HG03095 (cell line): ENCODE measurements at regions not wholly inside any gene's neighbourhood (a gene's known extent, or its start where the extent isn't known, plus 50 kb on each side); places are given as distances from the start of the nearest gene placed in this dataset.
"Not testable (repeated sequence)": the region's sequence is repeated elsewhere in the genome, so short reads cannot be mapped to it uniquely, and the experiment has no call there.

Experiments
- ATAC-seq: cut with Tn5 transposase; IDR thresholded peaks from one replicate; pipeline ENCODE4 v1.9.1; 2021; ENCODE audit warnings: moderate library complexity; ENCODE audit not compliant: unreplicated experiment

DNA sequence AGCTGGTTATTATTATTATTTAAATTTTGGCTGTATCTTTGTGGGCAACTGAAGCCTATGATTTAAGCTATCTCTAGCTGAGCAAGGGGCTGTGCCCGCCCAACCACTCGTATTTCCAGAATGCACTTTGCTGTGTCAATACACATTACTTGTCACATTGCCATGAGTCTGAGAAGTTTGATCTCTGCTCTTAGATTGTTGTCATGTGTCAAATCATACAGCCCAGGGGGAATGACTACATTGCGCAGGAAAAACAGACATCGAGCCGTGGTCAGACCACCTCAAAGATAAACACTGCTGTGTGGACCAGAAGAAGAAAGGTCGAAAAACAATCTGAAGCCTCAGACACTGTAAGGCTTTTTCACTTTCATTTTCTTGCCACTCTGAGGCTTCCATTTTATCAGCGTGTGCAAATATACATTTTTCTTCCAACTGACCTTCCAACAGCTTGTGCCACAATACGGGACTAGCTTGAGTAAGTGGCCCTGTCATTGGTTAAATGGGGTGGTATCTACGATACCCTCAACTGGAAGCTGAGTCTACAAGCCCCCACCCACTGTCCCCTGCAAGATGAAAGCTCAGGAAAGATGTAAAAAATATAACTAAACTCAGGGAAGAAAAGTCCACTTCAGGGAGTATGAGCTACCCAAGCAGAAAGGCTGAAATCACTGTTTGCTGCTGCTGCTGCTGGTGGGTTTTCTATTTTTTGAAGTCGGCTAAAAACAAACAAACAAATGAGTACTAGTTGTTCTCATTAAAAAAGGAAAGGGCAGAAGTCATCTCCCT, 603.0 kb downstream of the BNC2 start:
- no peak for ATAC-seq

DNA sequence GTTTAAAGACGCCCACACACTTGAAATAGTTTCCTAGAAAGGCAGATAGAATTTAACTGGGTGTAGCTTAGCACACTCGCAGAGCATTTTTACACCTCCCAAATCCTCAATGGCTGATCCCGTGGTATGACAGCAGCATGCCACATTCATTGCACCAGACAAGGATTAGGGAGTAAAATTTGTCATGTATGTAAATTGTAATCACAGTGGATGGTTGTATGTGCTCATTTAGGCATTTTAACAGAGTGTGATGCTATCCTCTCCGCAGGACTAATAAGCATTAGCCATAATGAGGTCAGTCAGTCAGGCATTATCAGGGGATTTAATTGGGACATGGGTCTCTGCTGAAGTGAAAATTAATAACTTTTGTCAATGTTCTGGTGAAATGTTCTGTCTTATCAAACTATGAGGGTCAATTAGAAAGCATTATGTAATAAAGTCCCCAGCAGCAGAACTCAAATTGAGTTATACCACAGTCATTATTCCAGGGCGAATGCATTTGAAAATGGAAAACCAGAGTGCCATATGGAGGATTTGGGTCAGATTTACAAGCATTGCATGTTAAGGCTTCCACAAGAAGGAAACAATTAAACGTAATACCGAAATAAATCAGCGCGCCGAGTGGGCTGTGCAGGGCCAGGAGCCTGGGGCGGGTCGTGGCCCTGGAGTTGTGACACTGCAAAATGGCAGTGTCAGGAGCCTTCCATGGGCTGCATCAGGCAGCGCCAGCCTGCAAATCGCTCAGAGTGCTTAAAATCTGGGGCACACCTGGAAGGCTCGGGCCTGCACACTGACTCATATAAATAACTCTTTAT, 602.2 kb downstream of the BNC2 start:
- no peak for ATAC-seq

DNA sequence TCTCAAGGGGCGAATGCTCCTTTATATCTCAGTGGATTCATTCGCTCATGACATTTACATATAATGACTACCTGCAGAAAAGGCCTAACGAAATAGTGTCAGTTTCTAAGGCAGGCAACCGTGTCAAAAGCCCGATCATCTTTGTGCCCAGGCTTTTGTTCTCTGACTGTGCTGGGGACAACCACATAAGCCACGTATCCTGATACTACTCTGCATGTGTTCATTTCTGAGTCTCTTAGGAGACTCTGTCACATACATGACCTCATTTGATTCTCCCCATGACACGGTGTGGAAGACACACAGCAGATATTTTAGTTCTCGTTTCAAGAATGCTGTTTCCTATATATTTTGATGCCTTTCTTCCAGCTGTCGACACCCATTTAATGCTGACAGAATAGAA, 598.5 kb downstream of the BNC2 start:
- no peak for ATAC-seq

DNA sequence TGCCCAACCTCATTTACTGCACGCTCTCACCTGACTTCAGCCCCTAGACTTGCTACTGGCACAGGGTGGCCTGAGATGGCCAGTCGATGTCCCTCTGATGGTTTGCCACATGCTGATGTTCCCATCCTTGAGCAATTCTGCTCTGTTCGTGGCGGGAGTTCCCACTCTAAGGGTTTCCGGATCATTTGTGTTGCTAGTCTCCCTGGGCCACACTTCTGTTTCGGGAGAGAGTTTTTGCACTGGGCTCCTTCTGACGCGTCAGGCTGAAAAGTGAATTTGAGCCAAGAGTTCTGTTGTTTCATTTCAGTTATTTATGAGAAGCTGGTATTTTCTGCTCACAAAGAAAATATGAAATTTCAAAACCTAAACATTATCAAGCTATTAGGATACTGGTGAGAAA, 597.7 kb downstream of the BNC2 start:
- ATAC-seq: no peak

DNA sequence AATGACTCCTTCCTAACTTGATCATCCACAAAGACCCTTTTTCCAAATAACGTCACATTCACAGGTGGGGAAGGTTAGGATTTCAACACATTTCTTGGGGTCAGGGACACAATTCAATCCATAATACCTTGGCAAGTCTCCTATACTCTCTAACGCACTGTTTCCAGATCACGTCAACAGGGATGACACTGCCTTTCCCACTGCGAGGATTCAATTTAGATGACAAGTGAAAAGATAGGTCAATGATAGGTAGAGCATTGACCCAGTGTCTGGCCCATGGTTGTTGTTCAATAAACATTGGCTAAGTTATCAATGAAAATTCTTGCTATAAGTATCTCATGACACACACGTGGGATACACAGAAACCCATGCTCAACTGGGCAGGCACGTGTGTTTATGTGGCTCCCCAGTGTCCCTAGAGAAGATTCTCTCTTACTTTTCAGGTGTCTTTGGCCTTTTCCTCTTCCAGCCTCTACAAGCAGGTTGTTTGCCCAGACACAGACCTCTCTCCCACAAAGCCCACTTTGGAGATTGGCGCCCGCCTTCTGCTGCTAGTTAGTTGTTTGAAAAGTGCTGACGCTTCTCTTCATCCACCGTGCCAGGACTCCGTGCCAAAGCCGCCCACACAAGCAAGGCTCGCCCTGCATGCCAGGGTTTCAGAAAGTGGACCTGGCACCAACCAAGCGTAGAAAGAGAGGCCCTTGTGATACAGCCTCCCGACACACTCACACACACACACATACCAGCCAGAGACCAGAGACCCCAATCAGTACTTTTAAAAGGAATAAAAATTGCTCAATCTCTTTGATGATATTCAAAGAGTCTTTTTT, 594.5 kb downstream of the BNC2 start:
- no peak for ATAC-seq

DNA sequence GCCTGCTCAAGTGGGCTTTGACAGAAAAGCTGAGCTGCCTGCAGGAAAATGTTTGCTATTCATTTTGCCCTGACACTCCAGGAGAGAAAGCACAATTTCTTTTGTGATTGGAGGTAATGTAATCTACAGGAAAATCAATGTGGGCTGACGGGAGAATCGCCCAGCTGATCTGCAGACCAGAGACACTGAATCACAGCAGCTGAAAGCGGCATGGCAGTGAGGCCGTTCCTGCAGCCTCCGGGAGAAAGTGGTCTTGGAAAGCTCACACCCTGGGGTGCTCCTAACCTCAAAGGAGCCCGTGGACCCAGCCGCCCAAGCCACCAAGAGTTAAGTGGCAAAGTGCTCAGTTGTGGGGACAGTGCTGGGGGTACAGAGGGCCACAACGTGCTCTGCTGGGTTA, 593.6 kb downstream of the BNC2 start:
- no peak for ATAC-seq

DNA sequence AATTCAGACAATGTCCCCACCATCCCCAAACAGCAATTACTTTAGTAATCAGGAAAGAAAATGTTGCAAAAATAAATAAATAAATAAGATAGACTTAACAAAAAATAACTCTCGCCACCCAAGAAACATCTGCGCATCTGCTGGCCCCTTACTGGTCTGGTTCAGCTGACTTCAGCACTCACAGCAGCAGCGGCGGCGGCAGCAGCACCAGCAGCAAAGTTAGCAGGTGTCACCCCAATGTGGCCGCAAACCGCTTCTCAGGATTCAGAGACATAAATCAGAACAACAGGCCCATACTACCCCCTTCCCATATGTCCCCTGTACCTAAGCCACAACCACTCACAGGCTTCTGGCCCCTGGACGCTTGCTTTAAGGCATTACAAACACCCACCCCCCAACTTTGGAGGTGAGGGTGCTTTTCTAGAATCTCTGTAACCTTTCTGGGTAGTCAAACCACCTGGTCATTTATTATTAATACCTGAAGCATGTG, 593.0 kb downstream of the BNC2 start:
- ATAC-seq: no peak

DNA sequence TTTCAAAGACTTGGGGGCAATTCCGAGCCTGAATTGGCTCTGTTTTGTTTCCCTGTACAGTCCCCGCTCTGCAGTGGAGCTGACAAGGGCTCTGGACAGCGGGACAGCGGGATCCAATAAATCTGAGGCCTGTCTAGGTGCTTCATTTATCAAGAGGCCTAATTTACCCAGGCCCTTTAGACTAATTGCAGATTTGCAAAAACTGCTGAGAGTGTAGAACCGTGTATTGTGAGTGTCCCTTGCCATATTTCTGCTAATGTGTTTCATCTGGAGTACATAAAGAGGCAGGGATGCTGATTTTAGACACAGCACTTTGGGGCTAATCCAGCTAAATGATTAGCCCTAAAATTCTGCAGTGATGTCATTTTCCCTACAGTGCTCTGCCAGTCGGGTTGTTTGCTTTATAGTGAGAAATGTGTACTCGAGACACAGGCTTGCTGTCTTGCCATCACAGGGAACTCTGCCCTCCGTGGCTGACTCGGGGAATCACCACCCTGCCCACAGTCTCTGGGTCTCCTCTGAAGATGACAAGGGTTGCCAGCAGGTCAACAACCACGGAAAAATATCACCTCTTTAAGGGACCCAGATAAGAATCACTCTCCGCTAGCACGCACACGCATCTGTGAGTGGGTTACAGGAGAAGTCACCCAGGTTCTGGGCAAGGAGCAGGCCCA, 592.0 kb downstream of the BNC2 start:
- no peak for ATAC-seq

DNA sequence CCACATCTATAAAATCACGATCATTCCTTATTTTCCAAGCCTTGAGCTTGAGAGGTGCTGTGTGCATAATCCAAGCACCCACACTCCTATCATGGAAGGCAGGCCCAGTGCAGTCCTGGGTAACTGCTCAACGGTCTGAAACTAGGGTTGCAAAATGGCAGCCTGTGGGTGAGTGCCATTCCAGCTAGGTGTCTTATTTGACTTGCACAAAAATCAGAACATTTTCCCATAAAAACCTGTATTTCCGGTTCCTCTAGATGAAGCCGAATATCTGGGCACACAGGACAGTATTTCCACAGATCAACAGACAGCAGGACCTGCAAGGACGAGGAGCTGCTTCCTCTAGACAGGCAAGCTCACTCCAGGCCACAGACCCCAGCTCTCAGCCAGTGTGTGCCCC, 588.8 kb downstream of the BNC2 start:
- no peak for ATAC-seq

DNA sequence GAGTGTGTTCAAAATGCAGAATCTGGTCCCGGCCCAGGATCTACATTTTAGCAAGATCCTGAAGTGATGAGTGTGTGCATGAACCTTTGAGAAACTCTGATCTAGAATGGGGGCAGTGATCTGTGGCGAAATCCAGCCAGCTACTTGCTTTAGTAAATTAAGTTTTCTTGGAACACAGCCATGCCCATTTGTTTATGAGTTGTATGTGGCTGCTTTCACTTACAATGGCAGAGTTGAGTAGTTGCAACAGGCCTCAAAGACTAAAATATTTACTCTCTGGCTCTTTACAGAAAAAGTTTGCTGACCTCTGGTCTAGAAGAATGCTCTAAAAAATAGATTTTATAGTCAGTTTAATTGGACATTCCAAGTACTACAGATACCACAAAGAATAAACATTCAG, 588.3 kb downstream of the BNC2 start:
- no peak for ATAC-seq

DNA sequence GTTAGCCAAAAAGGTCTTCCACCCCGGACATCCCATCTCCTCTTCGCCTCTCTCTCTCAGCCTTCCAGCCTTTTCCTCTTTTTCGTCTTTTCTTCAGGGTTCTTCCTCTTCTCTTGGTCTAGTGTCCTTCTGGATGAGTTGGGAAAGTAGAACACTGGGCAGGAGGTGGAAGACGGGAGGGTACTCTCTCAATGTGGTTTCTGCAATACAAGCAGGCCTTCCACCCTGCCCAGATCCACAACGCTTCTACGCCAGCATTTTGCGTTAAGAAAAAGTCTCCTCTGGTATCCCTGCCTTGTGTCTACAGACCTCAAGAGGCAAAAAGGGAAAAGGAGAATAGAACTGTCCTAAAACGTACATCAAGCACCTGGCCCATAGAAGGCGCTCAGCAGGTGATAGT, 587.8 kb downstream of the BNC2 start:
- ATAC-seq: no peak

DNA sequence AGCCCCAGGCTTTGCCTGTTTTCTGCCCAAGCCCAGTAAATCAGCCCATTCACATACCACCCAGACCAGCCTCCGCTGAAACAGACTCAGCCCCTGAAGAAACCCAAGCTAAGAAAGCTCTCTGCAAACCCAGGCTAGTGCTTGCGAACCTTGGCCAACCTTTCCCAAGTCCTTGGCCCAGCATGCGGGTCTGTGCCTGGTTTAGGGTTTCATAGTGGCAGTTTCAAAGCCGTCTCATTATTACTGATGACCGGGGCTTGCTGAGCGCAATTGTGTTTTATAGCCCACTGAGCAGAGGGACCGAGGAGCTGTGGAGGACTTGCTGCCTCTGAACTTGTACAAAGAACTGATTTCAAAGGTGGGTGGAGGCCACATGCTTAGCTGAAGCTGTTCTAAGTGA, 584.3 kb downstream of the BNC2 start:
- no peak for ATAC-seq

DNA sequence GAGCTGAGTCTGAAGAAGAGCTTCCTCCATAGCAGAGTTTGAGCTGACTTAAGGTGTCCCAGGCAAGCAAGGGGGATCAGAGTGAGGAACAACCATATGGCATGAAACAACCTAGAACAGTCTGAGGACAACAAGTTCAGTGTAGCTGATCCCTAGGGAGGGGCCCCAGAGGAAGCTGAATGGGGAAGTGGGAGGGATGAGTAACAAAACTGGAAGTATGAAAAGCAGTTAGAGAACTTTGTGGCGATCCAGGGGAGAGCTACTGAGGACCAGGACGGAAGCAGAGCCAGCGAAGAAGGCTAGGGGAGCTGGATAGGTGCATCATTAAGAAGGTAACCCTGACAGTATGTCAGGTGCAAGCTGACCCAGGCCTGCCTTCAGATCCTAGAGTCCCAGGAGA, 580.8 kb downstream of the BNC2 start:
- ATAC-seq: peak; percentile 64

DNA sequence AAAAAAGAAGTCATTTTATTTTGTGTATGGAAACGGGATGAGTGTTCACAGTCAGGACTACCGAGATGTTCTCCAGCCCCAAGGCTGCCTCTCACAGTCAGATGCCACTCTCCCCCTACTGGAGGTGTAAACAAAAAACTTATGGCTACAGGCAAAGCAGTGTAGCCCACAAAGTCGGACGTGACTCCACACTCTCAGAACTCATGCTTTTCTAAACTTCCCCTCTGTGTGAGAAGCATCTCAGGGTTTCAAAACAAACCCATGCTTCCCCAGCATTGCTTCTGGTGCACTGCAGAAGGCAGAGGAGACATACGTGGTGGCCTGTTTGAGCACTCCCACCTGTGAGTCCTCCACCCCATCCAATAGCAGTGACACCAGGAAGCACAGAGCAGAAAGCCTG, 580.3 kb downstream of the BNC2 start:
- ATAC-seq: peak; percentile 71

DNA sequence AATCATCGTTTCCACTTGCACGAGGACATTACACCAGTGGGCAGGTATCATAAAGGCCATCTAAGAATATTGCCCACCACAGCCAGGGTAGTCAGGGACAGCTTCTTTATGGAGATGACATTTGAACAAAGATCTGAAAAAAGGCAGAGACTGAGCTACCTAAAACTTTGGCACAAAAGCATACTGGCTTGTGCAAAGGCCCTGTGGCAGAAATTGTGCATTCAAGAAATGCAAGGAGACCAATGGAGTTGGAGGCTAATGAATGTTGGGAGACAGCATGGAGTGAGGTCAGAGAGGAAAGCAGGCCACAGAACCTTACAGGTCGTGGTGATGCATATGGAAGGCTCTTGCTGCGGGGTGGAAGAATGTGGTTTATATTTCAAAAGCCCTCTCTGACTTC, 578.5 kb downstream of the BNC2 start:
- no peak for ATAC-seq

DNA sequence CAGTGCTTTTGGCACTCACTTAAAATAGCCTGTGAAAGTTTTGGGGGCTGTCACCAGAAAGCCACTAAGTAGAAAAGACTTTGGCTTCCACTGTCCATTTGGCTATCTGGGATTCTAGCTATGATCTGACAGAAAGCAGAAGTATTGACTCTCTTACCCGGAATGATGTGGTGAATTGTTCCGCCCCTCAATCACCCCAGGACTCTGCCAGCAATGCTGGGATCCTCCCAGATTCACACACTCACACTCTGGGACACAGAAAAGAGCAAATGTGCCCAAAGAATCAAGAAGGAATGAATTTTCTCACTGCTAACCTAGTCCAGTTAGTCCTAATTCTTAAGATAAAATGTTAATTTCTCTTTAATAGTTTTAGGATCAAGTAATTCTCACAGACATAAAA, 576.9 kb downstream of the BNC2 start:
- no peak for ATAC-seq

DNA sequence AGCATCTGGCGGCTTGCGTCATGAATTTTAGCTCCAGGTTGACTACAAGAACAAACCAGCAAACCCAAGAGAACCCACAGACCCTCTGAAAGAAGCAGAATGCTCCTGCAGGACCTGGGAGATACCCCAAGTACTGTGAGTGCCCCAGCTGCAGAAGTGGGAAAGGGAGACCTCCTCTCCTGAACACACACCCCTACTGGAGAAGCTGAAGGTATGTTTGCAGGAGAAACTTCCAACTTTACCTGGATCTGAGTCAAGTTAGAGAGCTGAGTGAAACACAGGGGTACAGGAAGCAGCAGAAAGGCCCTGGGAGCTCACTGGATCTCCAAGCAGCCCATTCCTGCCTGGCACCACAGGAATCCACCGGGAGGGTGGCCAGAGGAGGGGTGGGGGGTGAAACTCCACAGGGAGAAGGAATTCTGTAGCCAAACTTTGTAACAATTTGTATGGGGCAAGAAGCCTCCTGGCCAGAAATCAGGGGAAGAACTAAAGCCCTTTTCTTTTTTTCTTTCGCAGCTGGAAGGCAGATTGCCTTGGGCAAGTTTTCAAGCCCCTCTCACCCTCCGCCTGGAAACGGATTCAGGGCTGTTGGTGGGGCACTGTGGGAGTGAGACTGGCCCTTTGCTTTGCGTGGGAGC, 576.2 kb downstream of the BNC2 start:
- ATAC-seq: no peak

DNA sequence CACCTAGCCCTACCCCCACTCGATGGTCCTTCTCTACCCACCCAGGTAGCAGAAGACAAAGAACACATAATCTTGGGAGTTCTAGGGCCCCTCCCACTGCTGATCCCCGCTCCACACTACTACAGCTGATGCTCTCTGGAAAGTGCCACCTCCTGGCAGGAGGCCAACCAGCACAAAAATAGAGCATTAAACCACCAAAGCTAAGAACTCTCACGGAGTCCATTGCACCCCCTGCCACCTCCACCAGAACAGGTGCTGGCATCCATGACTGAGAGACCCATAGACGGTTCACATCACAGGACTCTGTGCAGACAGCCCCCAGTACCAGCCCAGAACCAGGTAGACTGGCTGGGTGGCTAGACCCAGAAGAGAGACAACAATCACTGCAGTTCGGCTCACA, 575.5 kb downstream of the BNC2 start:
- not testable (repeated sequence) for ATAC-seq

DNA sequence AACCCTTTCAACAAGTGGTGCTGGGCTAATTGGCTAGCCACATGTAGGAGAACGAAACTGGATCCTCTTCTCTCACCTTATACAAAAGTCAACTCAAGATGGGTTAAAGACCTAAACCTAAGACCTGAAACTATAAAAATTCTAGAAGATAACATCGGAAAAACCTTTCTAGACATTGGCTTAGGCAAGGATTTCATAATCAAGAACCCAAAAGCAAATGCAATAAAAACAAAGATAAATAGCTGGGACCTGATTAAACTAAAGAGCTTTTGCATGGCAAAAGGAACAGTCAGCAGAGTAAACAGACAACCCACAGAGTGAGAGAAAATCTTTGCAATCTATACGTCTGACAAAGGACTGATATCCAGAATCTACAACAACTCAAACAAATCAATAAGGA, 571.1 kb downstream of the BNC2 start:
- not testable (repeated sequence) for ATAC-seq

DNA sequence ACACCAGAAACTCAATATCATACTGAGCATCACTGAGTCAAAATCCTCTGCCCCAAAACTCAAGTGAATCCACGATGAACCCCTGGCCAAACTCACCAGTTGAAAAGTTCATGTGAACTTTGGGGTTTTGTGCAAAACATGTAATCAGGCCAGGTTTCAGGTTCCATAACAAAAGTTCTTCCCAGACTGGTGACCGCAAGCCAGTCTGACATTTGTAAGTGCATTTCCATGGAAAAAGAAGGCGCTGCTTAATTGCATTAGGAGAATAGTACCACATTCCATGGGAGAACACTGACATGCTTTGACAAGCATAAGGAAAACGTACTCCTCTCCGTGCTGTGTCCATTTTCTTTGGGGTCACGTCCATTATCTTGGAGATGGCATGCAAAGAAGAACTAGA, 567.0 kb downstream of the BNC2 start:
- ATAC-seq: no peak
